ENCODE measurements at regions not wholly inside any gene's neighbourhood (a gene's known extent, or its start where the extent isn't known, plus 50 kb on each side); places are given as distances from the start of the nearest gene placed in this dataset.

- TF ChIP-seq FOXM1 (IDR thresholded peaks at IDR 0.05; ENCODE audit: borderline replicate concordance, low read depth) (no peak), ZBTB7A (IDR thresholded peaks at IDR 0.05; ENCODE audit: low read depth) (no peak), EGR1 (IDR thresholded peaks at IDR 0.05) (no peak), YY1 (IDR thresholded peaks at IDR 0.05; ENCODE audit: low read depth) (no peak), CREB1 (IDR thresholded peaks at IDR 0.05; ENCODE audit: low read depth) (no peak), EP300 (IDR thresholded peaks at IDR 0.05; ENCODE audit: borderline replicate concordance) (no peak), TAF1 (IDR thresholded peaks at IDR 0.05; ENCODE audit: low read depth) (no peak), RAD21 (IDR thresholded peaks at IDR 0.05; ENCODE audit: low read depth) (no peak), TCF12 (IDR thresholded peaks at IDR 0.05; ENCODE audit: low read depth) (no peak), CEBPB (IDR thresholded peaks at IDR 0.05) (no peak), MAX (IDR thresholded peaks at IDR 0.05) (no peak)
- TF ChIP-seq, protein P1, sequence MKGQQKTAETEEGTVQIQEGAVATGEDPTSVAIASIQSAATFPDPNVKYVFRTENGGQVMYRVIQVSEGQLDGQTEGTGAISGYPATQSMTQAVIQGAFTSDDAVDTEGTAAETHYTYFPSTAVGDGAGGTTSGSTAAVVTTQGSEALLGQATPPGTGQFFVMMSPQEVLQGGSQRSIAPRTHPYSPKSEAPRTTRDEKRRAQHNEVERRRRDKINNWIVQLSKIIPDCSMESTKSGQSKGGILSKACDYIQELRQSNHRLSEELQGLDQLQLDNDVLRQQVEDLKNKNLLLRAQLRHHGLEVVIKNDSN (IDR thresholded peaks at IDR 0.05): no peak
- TF ChIP-seq, protein P2, sequence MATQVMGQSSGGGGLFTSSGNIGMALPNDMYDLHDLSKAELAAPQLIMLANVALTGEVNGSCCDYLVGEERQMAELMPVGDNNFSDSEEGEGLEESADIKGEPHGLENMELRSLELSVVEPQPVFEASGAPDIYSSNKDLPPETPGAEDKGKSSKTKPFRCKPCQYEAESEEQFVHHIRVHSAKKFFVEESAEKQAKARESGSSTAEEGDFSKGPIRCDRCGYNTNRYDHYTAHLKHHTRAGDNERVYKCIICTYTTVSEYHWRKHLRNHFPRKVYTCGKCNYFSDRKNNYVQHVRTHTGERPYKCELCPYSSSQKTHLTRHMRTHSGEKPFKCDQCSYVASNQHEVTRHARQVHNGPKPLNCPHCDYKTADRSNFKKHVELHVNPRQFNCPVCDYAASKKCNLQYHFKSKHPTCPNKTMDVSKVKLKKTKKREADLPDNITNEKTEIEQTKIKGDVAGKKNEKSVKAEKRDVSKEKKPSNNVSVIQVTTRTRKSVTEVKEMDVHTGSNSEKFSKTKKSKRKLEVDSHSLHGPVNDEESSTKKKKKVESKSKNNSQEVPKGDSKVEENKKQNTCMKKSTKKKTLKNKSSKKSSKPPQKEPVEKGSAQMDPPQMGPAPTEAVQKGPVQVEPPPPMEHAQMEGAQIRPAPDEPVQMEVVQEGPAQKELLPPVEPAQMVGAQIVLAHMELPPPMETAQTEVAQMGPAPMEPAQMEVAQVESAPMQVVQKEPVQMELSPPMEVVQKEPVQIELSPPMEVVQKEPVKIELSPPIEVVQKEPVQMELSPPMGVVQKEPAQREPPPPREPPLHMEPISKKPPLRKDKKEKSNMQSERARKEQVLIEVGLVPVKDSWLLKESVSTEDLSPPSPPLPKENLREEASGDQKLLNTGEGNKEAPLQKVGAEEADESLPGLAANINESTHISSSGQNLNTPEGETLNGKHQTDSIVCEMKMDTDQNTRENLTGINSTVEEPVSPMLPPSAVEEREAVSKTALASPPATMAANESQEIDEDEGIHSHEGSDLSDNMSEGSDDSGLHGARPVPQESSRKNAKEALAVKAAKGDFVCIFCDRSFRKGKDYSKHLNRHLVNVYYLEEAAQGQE (IDR thresholded peaks at IDR 0.05; ENCODE audit: low read depth): no peak
Observed at GRCh38 chr18:45163871-45164270, 451.4 kb upstream of the SLC14A2 start.

DNA sequence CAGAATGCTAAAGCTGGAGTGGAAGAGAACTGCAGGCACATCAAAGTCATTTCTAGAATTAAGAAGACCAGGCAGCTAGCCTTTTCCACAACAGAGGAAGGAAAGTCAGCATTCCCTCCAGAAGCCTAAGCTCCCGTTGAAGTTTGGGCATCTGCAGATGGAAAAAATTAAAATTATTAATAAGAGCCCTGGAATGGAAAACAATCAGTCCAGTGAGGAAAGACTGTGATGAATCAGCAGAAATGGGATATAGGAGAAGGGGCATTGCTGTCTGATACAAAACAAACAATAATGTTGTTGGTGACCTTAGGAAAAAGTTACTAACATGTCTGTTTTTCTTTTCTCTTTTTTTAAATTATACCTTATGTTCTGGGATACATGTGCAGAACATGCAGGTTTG is 450.7 kb upstream of the SLC14A2 start:
- TF ChIP-seq TAF1 (IDR thresholded peaks at IDR 0.05; ENCODE audit: low read depth) (no peak), TEAD4 (IDR thresholded peaks at IDR 0.05) (no peak), ZBTB7A (IDR thresholded peaks at IDR 0.05; ENCODE audit: low read depth) (no peak), CREB1 (IDR thresholded peaks at IDR 0.05; ENCODE audit: low read depth) (no peak)

DNA sequence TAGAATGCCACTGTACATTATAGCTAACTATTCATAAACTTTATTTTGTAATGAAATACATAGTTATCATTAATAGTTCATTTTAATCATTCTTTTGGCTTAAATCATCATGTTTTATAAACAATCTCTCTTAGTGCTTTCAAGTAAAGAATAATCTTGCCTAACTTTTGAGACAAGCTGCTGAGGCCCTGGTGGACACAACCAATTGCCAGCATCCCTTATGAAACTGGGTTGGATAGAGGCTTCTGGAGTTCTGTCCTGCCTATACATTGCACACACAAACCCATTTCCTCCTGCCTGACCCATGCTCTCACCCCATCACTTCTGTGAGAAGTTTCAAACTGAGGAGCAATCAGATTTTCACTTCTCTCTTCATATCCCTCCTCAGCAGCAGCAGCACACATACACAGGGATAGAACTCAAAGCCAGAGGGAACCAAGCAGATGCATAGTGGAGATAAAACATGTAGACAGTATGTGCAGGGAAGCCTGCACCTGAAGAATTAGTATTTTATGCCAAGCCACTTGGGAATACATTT is 450.0 kb upstream of the SLC14A2 start:
- TF ChIP-seq, protein P2 (IDR thresholded peaks at IDR 0.05; ENCODE audit: low read depth): no peak
- TF ChIP-seq MAX (IDR thresholded peaks at IDR 0.05): no peak
- TF ChIP-seq TAF1 (IDR thresholded peaks at IDR 0.05; ENCODE audit: low read depth): no peak
- TF ChIP-seq NFIC (IDR thresholded peaks at IDR 0.05): no peak
- TF ChIP-seq, protein P1 (IDR thresholded peaks at IDR 0.05): no peak
- TF ChIP-seq TCF12 (IDR thresholded peaks at IDR 0.05; ENCODE audit: low read depth): no peak
- TF ChIP-seq TEAD4 (IDR thresholded peaks at IDR 0.05): no peak
- no peak for TF ChIP-seq YY1 (IDR thresholded peaks at IDR 0.05; ENCODE audit: low read depth)
- TF ChIP-seq FOXM1 (IDR thresholded peaks at IDR 0.05; ENCODE audit: borderline replicate concordance, low read depth): no peak
- TF ChIP-seq EGR1 (IDR thresholded peaks at IDR 0.05): no peak
- no peak for TF ChIP-seq CEBPB (IDR thresholded peaks at IDR 0.05)
- TF ChIP-seq ZBTB7A (IDR thresholded peaks at IDR 0.05; ENCODE audit: low read depth): no peak
- TF ChIP-seq RAD21 (IDR thresholded peaks at IDR 0.05; ENCODE audit: low read depth): no peak
- TF ChIP-seq EP300 (IDR thresholded peaks at IDR 0.05; ENCODE audit: borderline replicate concordance): no peak

DNA sequence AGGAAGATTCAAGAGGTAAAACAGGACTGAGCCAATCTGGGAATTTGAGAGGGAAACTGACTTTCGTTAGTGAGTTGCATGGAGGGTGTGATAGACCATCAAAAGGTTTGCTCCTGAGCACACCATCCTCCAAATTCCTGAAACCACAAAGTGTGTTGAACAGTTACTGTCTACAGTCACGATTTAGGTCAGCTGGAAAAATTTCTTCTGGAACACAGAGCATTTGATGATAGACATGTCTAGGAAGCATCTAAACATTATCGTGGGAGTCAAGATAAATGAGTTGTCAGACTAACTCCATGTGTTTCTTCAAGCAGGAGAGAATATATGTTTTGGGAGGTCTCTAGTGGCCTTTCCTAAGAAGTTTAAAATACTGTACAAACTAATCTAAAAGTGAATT is 449.4 kb upstream of the SLC14A2 start:
- TF ChIP-seq NFIC (IDR thresholded peaks at IDR 0.05) (no peak), RAD21 (IDR thresholded peaks at IDR 0.05; ENCODE audit: low read depth) (no peak), YY1 (IDR thresholded peaks at IDR 0.05; ENCODE audit: low read depth) (no peak), CEBPB (IDR thresholded peaks at IDR 0.05) (no peak), TCF12 (IDR thresholded peaks at IDR 0.05; ENCODE audit: low read depth) (no peak), CREB1 (IDR thresholded peaks at IDR 0.05; ENCODE audit: low read depth) (no peak), EP300 (IDR thresholded peaks at IDR 0.05; ENCODE audit: borderline replicate concordance) (no peak), EGR1 (IDR thresholded peaks at IDR 0.05) (no peak), MAX (IDR thresholded peaks at IDR 0.05) (no peak), ZBTB7A (IDR thresholded peaks at IDR 0.05; ENCODE audit: low read depth) (no peak), FOXM1 (IDR thresholded peaks at IDR 0.05; ENCODE audit: borderline replicate concordance, low read depth) (no peak), TAF1 (IDR thresholded peaks at IDR 0.05; ENCODE audit: low read depth) (no peak), TEAD4 (IDR thresholded peaks at IDR 0.05) (no peak)
- TF ChIP-seq, protein P2 (IDR thresholded peaks at IDR 0.05; ENCODE audit: low read depth): no peak
- TF ChIP-seq, protein P1 (IDR thresholded peaks at IDR 0.05): no peak
